ENCODE measurements at regions not wholly inside any gene's neighbourhood (a gene's known extent, or its start where the extent isn't known, plus 50 kb on each side); places are given as distances from the start of the nearest gene placed in this dataset.

- no peak for TF ChIP-seq EZH2 (IDR thresholded peaks at IDR 0.05; ENCODE audit: insufficient read depth, low read length)
- no peak for TF ChIP-seq CTCF (IDR thresholded peaks at IDR 0.05; ENCODE audit: insufficient read depth, low read depth, low read length)
- Histone ChIP-seq H3K27me3 (ENCODE audit: insufficient read depth, low read length) (no peaks in the 10 kb centered on the region), H3K9ac (ENCODE audit: low read length) (no peak overlapping the region), H2AFZ (ENCODE audit: low read depth, low read length) (no peak overlapping the region), H3K4me3 (ENCODE audit: insufficient read depth, low read depth, low read length) (no peak overlapping the region), H3K9me3 (ENCODE audit: insufficient read depth, low read depth, low read length) (peaks cover 8% of the 10 kb centered on the region), H3K36me3 (ENCODE audit: insufficient read depth, low read length) (no peaks in the 10 kb centered on the region), H4K20me1 (ENCODE audit: insufficient read depth, low read length) (no peaks in the 10 kb centered on the region), H3K4me1 (ENCODE audit: insufficient read depth, low read length) (no peaks in the 10 kb centered on the region), H3K79me2 (ENCODE audit: insufficient read depth, low read length) (no peaks in the 10 kb centered on the region), H3K4me2 (ENCODE audit: low read length) (no peak overlapping the region), H3K27ac (ENCODE audit: low read depth, low read length) (no peak overlapping the region)
- DNase-seq (ENCODE audit: low read depth) (no peak), FAIRE-seq (no peak)
- Mint-ChIP-seq H3K9me3 (ENCODE audit: unreplicated experiment) (no peaks in the 10 kb centered on the region), H3K36me3 (ENCODE audit: low read depth, unreplicated experiment) (no peaks in the 10 kb centered on the region), H3K27ac (ENCODE audit: unreplicated experiment) (no peak overlapping the region), H3K4me1 (ENCODE audit: low read depth, unreplicated experiment) (no peaks in the 10 kb centered on the region), H3K4me3 (ENCODE audit: unreplicated experiment) (no peak overlapping the region), H3K27me3 (ENCODE audit: low read depth, unreplicated experiment) (no peaks in the 10 kb centered on the region)
These were observed 421.1 kb upstream of the KHDRBS2 start for GRCh38 chr6:62707156-62707555.

GRCh38 chr6:62683063-62683462 lies 397.0 kb upstream of the KHDRBS2 start:
- Mint-ChIP-seq H3K36me3 (ENCODE audit: low read depth, unreplicated experiment) (no peaks in the 10 kb centered on the region), H3K4me3 (ENCODE audit: unreplicated experiment) (no peak overlapping the region), H3K27me3 (ENCODE audit: low read depth, unreplicated experiment) (no peaks in the 10 kb centered on the region), H3K4me1 (ENCODE audit: low read depth, unreplicated experiment) (no peaks in the 10 kb centered on the region), H3K27ac (ENCODE audit: unreplicated experiment) (no peak overlapping the region), H3K9me3 (ENCODE audit: unreplicated experiment) (no peaks in the 10 kb centered on the region)
- H2AFZ ChIP-seq (ENCODE audit: low read depth, low read length) = no peak overlapping the region
- H3K79me2 ChIP-seq (ENCODE audit: insufficient read depth, low read length) = no peaks in the 10 kb centered on the region
- H3K9ac ChIP-seq (ENCODE audit: low read length) = no peak overlapping the region
- no peak overlapping the region for H3K27ac ChIP-seq (ENCODE audit: low read depth, low read length)
- H4K20me1 ChIP-seq (ENCODE audit: insufficient read depth, low read length) = no peaks in the 10 kb centered on the region
- no peak for FAIRE-seq
- H3K4me2 ChIP-seq (ENCODE audit: low read length) = no peak overlapping the region
- no peak for DNase-seq (ENCODE audit: low read depth)
- H3K27me3 ChIP-seq (ENCODE audit: insufficient read depth, low read length) = no peaks in the 10 kb centered on the region
- peaks cover 7% of the 10 kb centered on the region for H3K9me3 ChIP-seq (ENCODE audit: insufficient read depth, low read depth, low read length)
- no peaks in the 10 kb centered on the region for H3K4me1 ChIP-seq (ENCODE audit: insufficient read depth, low read length)
- no peaks in the 10 kb centered on the region for H3K36me3 ChIP-seq (ENCODE audit: insufficient read depth, low read length)
- no peak for TF ChIP-seq EZH2 (IDR thresholded peaks at IDR 0.05; ENCODE audit: insufficient read depth, low read length)
- no peak for TF ChIP-seq CTCF (IDR thresholded peaks at IDR 0.05; ENCODE audit: insufficient read depth, low read depth, low read length)
- no peak overlapping the region for H3K4me3 ChIP-seq (ENCODE audit: insufficient read depth, low read depth, low read length)

- Mint-ChIP-seq H3K27me3 (ENCODE audit: low read depth, unreplicated experiment) (no peaks in the 10 kb centered on the region), H3K4me1 (ENCODE audit: low read depth, unreplicated experiment) (no peaks in the 10 kb centered on the region), H3K27ac (ENCODE audit: unreplicated experiment) (no peak overlapping the region), H3K9me3 (ENCODE audit: unreplicated experiment) (peaks cover 2% of the 10 kb centered on the region), H3K36me3 (ENCODE audit: low read depth, unreplicated experiment) (no peaks in the 10 kb centered on the region), H3K4me3 (ENCODE audit: unreplicated experiment) (no peak overlapping the region)
- no peaks in the 10 kb centered on the region for H3K79me2 ChIP-seq (ENCODE audit: insufficient read depth, low read length)
- H3K9me3 ChIP-seq (ENCODE audit: insufficient read depth, low read depth, low read length) = peaks cover 7% of the 10 kb centered on the region
- FAIRE-seq = no peak
- TF ChIP-seq EZH2 (IDR thresholded peaks at IDR 0.05; ENCODE audit: insufficient read depth, low read length) (no peak), CTCF (IDR thresholded peaks at IDR 0.05; ENCODE audit: insufficient read depth, low read depth, low read length) (no peak)
- H3K27ac ChIP-seq (ENCODE audit: low read depth, low read length) = no peak overlapping the region
- H2AFZ ChIP-seq (ENCODE audit: low read depth, low read length) = no peak overlapping the region
- H3K27me3 ChIP-seq (ENCODE audit: insufficient read depth, low read length) = no peaks in the 10 kb centered on the region
- no peak overlapping the region for H3K9ac ChIP-seq (ENCODE audit: low read length)
- H3K4me3 ChIP-seq (ENCODE audit: insufficient read depth, low read depth, low read length) = no peak overlapping the region
- H3K4me1 ChIP-seq (ENCODE audit: insufficient read depth, low read length) = no peaks in the 10 kb centered on the region
- DNase-seq (ENCODE audit: low read depth) = no peak
- no peak overlapping the region for H3K4me2 ChIP-seq (ENCODE audit: low read length)
- no peaks in the 10 kb centered on the region for H3K36me3 ChIP-seq (ENCODE audit: insufficient read depth, low read length)
- H4K20me1 ChIP-seq (ENCODE audit: insufficient read depth, low read length) = no peaks in the 10 kb centered on the region
These were observed 395.1 kb upstream of the KHDRBS2 start for GRCh38 chr6:62681108-62681507.

Data from astrocyte (in vitro differentiated cells and primary cell).